Limb (tissue), 2 donors: ENCODE measurements at regions not wholly inside any gene's neighbourhood (a gene's known extent, or its start where the extent isn't known, plus 50 kb on each side); places are given as distances from the start of the nearest gene placed in this dataset.

ENCODE experiments used
- DNase-seq, 2 donors: peaks; one replicate each; pipeline ENCODE4 v3.0.0-alpha.2; 2016; ENCODE audit errors: extremely low spot score in 2 of 2

- DNase-seq, result no peak
Measured at GRCh38 chr18:77571743-77572142, 322.1 kb downstream of the GALR1 start.

- DNase-seq, result no peak
Measured at GRCh38 chr18:77572537-77572936, 322.9 kb downstream of the GALR1 start.

DNA sequence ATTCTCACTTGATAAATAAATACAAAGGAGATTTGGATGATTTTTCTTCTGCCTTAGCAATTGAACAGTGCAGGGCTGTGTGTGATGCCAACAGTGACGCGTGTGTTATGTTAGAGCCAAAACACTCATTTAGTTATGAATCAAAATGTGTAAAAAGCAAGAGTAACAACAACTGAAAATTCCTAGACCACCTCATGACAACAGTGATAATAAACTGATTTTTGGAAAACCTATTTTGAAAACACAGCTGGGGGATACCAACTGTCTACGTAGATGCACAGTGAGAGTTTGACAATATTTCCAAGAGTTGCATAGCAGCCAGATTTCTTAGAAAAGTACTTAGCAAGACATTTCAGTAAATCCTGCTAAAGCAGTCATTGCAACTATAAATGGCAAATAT lies 323.9 kb downstream of the GALR1 start:
- no peak for DNase-seq

GRCh38 chr18:77590943-77591515 lies 341.4 kb downstream of the GALR1 start:
- no peak for DNase-seq

DNA sequence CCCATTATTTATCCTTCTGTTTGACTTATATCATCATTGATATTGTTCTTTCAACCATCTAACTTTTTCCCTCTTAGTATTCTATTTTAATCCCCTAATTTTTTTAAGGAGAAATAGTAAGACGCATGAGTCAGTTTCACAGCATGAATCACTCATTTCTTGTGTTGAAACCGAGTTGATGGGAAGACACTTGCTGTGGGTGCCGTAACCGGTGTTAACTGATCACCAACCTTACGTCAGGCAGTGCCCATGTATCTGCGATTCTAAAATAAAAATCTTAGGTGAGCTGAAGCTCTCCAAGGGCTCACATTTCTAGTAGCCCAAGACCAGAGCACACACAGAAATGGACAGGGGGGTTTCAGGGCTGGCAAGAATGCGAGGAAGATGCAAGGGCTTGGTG lies 348.1 kb downstream of the GALR1 start:
- no peak for DNase-seq

GRCh38 chr18:77600674-77601073 lies 351.0 kb downstream of the GALR1 start:
- DNase-seq, result no peak

DNA sequence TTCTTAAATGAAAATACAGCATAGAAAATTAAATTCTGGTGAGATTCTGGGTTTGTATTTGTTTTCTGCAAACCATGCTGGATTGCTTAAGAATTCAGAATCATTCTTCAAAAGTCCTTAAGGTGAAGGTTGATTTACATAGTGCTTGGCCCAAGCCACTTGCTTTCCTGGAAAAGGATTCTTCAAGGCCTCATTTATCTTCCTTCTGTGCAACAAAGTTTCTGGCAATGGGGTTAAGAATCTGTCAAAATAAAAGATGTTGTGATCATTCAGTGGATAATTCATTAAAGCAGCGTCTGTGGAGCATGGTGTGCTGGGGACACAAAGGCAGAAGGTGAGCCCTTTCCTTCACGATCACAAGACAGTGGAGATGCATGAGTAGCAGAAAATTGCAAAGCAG lies 351.9 kb downstream of the GALR1 start:
- no peak for DNase-seq

- DNase-seq, result no peak
Measured at GRCh38 chr18:77607087-77607486, 357.4 kb downstream of the GALR1 start.

DNA sequence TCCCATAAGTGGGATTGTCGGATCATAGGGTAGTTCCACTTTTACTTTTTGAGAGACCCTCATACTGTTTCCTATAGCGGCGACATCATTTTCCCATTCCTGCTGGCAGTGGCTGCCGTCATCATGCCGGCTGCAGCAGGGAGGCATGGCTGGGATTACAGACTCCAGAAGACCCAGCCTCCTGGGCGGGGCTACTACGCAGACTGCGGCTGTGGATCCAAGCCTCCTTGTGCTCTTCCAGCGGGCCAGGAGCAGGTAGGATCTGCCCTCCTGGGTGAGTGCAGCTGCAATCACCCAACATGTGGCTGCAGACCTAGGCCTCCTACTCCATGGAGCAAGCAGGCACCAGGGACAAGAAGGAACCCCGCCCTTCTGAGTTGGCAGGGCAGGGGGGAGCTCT lies 359.2 kb downstream of the GALR1 start:
- DNase-seq, result no peak

DNA sequence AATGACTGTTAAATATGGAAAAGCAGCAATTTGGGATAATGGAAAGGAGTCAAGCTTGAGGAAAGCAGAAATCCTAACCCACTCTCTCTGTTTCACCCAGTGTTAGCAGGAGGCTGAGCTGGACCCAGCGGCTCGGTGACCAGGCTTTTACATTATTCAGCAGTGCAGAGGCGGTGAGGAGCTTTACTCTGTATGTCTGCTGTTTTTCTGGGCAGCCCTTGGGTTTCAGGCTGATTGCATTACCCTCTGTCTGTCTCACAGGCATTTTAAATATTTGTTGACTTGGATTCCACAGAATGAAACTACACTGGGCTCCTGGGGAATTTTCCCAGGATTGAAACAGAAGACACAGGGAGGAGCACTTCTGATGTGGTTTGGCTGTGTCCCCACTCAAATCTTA lies 368.0 kb downstream of the GALR1 start:
- DNase-seq, result no peak

DNA sequence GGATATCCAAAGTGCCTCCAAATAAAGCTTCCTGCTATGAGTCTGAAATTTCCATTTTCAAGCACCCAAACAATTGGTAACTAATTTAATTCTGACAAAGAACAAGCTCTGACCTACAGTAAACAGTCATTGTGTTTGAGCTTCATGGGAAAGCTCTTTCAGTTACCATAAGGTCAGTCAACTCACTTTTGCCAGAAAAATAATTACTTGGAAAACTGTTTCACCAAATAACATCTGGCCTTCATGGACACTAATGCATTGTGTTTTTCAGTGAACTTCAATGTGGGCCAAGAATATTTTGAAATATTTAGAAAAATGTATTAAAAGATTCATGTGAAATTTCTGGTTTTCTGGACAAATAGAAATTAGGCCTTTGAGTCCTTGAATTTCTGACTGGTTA lies 369.9 kb downstream of the GALR1 start:
- no peak for DNase-seq

- DNase-seq, result no peak
Measured at GRCh38 chr18:77622009-77622692, 372.5 kb downstream of the GALR1 start.

- DNase-seq, result no peak
Measured at GRCh38 chr18:77632758-77633157, 383.1 kb downstream of the GALR1 start.

- no peak for DNase-seq
Measured at GRCh38 chr18:77634494-77634893, 384.8 kb downstream of the GALR1 start.

DNA sequence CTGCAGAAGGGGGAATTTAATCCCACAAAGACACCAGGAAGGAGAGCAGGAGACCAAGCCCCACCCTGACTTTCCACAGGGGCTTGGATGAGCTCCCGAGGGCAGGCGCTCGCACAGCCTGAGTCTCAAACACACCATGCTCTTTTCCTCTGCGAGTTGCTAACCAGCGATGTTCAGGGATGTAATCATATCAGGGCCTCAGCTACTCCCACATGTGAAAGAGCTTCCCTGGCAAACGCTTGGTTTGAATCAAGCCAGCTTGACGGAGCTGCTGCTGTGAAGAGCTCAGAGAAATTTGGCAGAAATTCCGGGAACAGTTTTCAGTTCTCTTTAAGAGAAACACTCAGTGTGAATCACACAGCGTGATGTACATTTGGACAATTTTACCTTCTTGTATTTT lies 385.8 kb downstream of the GALR1 start:
- DNase-seq, result peak in 1 of 2 donors; percentile 79

GRCh38 chr18:77635858-77636257 lies 386.2 kb downstream of the GALR1 start:
- no peak for DNase-seq

DNA sequence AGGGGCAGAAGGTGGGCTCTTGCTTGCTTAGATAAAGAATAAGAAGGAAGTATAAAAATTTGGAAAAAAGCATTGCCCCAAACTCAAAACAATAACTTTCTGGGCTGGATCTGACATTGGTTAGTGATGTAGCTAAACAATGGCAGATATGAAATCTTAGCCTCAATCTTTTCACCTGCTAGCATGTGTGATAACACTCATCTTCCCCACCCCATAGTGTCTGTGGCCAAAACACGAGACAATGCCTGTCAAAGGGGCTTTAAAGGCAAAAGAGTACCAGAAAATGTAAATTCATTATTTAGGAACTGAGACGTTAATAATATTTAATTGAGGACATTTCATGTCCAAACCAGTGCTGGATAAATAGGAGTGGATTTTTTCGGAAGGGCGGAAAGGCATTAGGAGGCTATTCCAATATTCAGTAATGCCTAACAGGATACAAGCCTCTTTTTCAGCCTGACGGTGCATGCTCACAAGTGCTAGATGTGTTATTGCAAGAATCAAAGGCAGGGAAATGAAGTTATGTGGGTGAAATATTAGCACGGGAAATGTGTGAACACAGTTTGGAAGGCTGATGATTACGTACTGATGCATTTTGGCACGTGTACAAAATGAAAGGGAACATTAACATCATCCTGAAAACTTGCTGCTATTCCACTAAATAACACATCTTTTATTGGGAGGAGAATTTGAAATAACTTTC lies 395.7 kb downstream of the GALR1 start:
- DNase-seq, result no peak

DNA sequence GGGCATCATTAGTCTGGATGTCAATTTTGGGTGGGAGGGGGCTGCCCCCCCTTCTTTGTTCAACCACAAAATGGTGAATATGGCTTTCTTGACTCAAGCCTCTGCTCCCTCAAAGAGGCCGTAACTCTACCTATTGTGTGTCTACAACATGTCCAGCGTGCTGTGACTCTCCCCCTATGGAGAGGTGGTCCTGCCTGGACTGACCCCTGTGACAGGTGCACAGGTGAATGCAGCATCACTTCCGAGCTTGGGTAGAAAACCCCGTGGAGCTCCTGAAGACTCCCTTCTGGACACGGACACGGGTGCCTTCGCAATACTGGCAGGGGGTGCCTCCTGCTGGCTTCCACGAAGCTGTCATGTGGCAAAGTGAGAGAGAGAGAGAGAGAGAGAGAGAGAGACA lies 397.8 kb downstream of the GALR1 start:
- DNase-seq, result no peak

DNA sequence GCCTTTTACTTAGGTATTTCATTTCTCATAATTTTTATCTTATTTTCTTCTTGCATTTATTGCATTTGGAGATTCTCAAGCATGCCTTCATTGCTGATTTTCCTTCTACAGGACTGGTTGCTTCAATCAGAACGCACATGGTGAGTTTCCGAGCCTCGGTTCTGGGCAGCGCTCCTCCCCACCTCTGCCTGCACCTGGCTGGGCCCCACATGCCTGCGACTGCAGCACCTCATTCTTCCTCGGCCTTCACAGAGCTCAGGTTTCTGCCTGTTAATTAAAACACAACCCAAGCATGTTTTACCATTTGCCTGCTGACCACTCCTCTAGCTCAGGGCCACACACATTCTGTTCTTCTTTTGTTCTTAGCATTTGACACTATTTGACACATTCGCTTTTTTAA lies 398.8 kb downstream of the GALR1 start:
- no peak for DNase-seq

GRCh38 chr18:77650799-77651385 lies 401.2 kb downstream of the GALR1 start:
- DNase-seq, result peak; percentile 77 to 90

GRCh38 chr18:77651441-77651840 lies 401.8 kb downstream of the GALR1 start:
- DNase-seq, result no peak

- no peak for DNase-seq
Measured at GRCh38 chr18:77653792-77654191, 404.1 kb downstream of the GALR1 start.

DNA sequence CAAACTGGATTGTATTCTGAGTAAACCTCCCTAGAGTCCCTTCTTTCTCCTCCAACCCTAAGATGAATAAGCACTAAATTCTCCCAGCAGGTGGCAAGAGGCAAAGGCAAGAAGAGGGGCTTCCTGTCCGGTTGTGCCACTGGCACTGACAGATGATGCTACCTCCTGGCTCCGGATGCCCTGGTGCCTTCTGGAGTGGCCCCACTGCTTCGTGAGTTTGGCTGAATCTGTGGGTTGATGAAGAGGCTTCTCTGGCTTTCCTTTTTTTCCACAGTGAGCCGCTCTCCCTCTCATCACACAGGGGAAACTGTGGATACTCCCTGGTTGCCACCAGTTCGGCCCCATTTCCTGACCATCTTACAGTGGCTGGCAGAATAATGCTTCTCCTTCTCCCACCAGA lies 404.7 kb downstream of the GALR1 start:
- DNase-seq, result no peak
